ENCODE measurements at regions not wholly inside any gene's neighbourhood (a gene's known extent, or its start where the extent isn't known, plus 50 kb on each side); places are given as distances from the start of the nearest gene placed in this dataset.

- H3K27me3 ChIP-seq, result peaks cover 0 to 44% (median 0%) of the 10 kb centered on the region in 4 donors
- no peaks in the 10 kb centered on the region for H3K9me3 ChIP-seq
- H3K27ac ChIP-seq (replicated peaks in 1 of 4), result no peak overlapping the region
- no peak for DNase-seq (ENCODE audit: extremely low spot score)
- TF ChIP-seq POLR2AphosphoS5 (IDR thresholded peaks at IDR 0.05) (no peak), CTCF (IDR thresholded peaks at IDR 0.05) (no peak), EP300 (IDR thresholded peaks at IDR 0.05) (no peak), POLR2A (IDR thresholded peaks at IDR 0.05; ENCODE audit: low read depth) (no peak)
- H3K4me3 ChIP-seq, result no peak overlapping the region
- 94% methylated on average over 9 of the region's 9 CpGs for WGBS
- H3K4me1 ChIP-seq, result no peaks in the 10 kb centered on the region
- intact Hi-C loops (cut with DNase I), result no loop called here
- no peaks in the 10 kb centered on the region for H3K36me3 ChIP-seq
Measured at GRCh38 chr14:101465795-101466448, 95.4 kb upstream of the DIO3 start.

GRCh38 chr14:101466456-101467180, 94.7 kb upstream of the DIO3 start:
- H3K4me3 ChIP-seq, result no peak overlapping the region
- H3K4me1 ChIP-seq, result no peaks in the 10 kb centered on the region
- H3K36me3 ChIP-seq, result no peaks in the 10 kb centered on the region
- TF ChIP-seq POLR2A (IDR thresholded peaks at IDR 0.05; ENCODE audit: low read depth) (no peak), POLR2AphosphoS5 (IDR thresholded peaks at IDR 0.05) (no peak), CTCF (IDR thresholded peaks at IDR 0.05) (no peak), EP300 (IDR thresholded peaks at IDR 0.05) (no peak)
- H3K27ac ChIP-seq (replicated peaks in 1 of 4), result no peak overlapping the region
- no peaks in the 10 kb centered on the region for H3K9me3 ChIP-seq
- no peak for DNase-seq (ENCODE audit: extremely low spot score)
- H3K27me3 ChIP-seq, result peaks cover 0 to 37% (median 0%) of the 10 kb centered on the region in 4 donors
- intact Hi-C loops (cut with DNase I), result no loop called here
- WGBS, result 94% methylated on average over 10 of the region's 17 CpGs

- 94% methylated on average over 13 of the region's 13 CpGs for WGBS
- Histone ChIP-seq H3K36me3 (no peaks in the 10 kb centered on the region), H3K9me3 (no peaks in the 10 kb centered on the region), H3K4me1 (no peaks in the 10 kb centered on the region), H3K27me3 (peaks cover 0 to 30% (median 0%) of the 10 kb centered on the region in 4 donors), H3K27ac (replicated peaks in 1 of 4) (no peak overlapping the region), H3K4me3 (no peak overlapping the region)
- TF ChIP-seq CTCF (IDR thresholded peaks at IDR 0.05) (no peak), POLR2AphosphoS5 (IDR thresholded peaks at IDR 0.05) (no peak), POLR2A (IDR thresholded peaks at IDR 0.05; ENCODE audit: low read depth) (no peak), EP300 (IDR thresholded peaks at IDR 0.05) (no peak)
- no peak for DNase-seq (ENCODE audit: extremely low spot score)
- intact Hi-C loops (cut with DNase I), result no loop called here
Measured at GRCh38 chr14:101467181-101467926, 93.9 kb upstream of the DIO3 start.

- Histone ChIP-seq H3K36me3 (no peaks in the 10 kb centered on the region), H3K4me3 (no peak overlapping the region), H3K9me3 (no peaks in the 10 kb centered on the region), H3K4me1 (no peaks in the 10 kb centered on the region), H3K27me3 (peaks cover 0 to 30% (median 0%) of the 10 kb centered on the region in 4 donors), H3K27ac (replicated peaks in 1 of 4) (no peak overlapping the region)
- intact Hi-C loops (cut with DNase I), result no loop called here
- TF ChIP-seq EP300 (IDR thresholded peaks at IDR 0.05) (no peak), CTCF (IDR thresholded peaks at IDR 0.05) (no peak), POLR2AphosphoS5 (IDR thresholded peaks at IDR 0.05) (no peak), POLR2A (IDR thresholded peaks at IDR 0.05; ENCODE audit: low read depth) (no peak)
- WGBS, result 82% methylated on average over 16 of the region's 25 CpGs
- no peak for DNase-seq (ENCODE audit: extremely low spot score)
Measured at GRCh38 chr14:101469382-101470247, 91.7 kb upstream of the DIO3 start.
